ENCODE measurements at regions not wholly inside any gene's neighbourhood (a gene's known extent, or its start where the extent isn't known, plus 50 kb on each side); places are given as distances from the start of the nearest gene placed in this dataset.

- TF ChIP-seq CTCF (CRISPR knock-in tag; IDR thresholded peaks at IDR 0.05) (no peak), MAX (IDR thresholded peaks at IDR 0.05) (no peak), BRF2 (CRISPR knock-in tag; IDR thresholded peaks at IDR 0.05) (no peak), EP300 (IDR thresholded peaks at IDR 0.05; ENCODE audit: low read depth in 2 of 2, low read length in 2 of 2) (no peak), EP300 (CRISPR knock-in tag; IDR thresholded peaks at IDR 0.05; ENCODE audit: borderline replicate concordance) (no peak), MED13 (CRISPR knock-in tag; IDR thresholded peaks at IDR 0.05) (no peak), ZBTB49 (CRISPR knock-in tag; IDR thresholded peaks at IDR 0.05; ENCODE audit: borderline replicate concordance) (no peak), MAZ (IDR thresholded peaks at IDR 0.05; ENCODE audit: borderline replicate concordance, low read depth, low read length) (no peak), MAZ (CRISPR knock-in tag; IDR thresholded peaks at IDR 0.05; ENCODE audit: low read depth) (no peak), ZNF30 (CRISPR knock-in tag; IDR thresholded peaks at IDR 0.05) (no peak), CHCHD3 (CRISPR knock-in tag; IDR thresholded peaks at IDR 0.05) (no peak), SNAPC5 (CRISPR knock-in tag; IDR thresholded peaks at IDR 0.05; ENCODE audit: borderline replicate concordance) (no peak), POLR2AphosphoS5 (IDR thresholded peaks at IDR 0.05; ENCODE audit: low read depth, low read length) (no peak), ZNF850 (CRISPR knock-in tag; conservative IDR thresholded peaks at IDR 0.05) (no peak)
These were observed 262.9 kb downstream of the RHOU start for GRCh38 chr1:228998179-228998578.

Measured in HepG2 (cell line).